IMR-90 (cell line): ENCODE measurements at regions not wholly inside any gene's neighbourhood (a gene's known extent, or its start where the extent isn't known, plus 50 kb on each side); places are given as distances from the start of the nearest gene placed in this dataset.

ENCODE experiments used
- ATAC-seq: fragments of 200-7000 bp; cut with Tn5 transposase; 2 replicates; pipeline ENCODE4 v1.9.1; 2020; ENCODE audit warnings: low read depth, mild to moderate bottlenecking, moderate library complexity
- BruUV-seq: library from RNA; stranded (reverse); fragments of 400-500 nt; replicated peaks from 2 replicates; lab custom pipeline; 2021; lab: Mats Ljungman, UMichigan
- CTCF ChIA-PET: fragments of 300-600 bp; formaldehyde crosslinking; extraction: SDS; loops from one replicate; lab custom pipeline; 2021; ENCODE audit warnings: antibody characterized with exemption; lab: Yijun Ruan, JAX
- POLR2A ChIA-PET: fragments of 300-600 bp; sonication (Branson Sonifier 250); formaldehyde crosslinking; loops from one replicate; lab custom pipeline; 2022; ENCODE audit warnings: antibody characterized with exemption; ENCODE audit not compliant: unreplicated experiment; lab: Charles Lee
- DNase-seq: peaks from one replicate; pipeline ENCODE4 v3.0.0; 2013
- H2AFZ ChIP-seq: replicated peaks from 2 replicates; pipeline ENCODE3; 2013; ENCODE audit warnings: low read length, mild to moderate bottlenecking; ENCODE audit not compliant: poor library complexity
- H2AK5ac ChIP-seq: 2 replicates; pipeline ENCODE4 v1.6.1; 2013; ENCODE audit warnings: low read depth, low read length, inconsistent platforms
- H2AK9ac ChIP-seq: replicated peaks from 2 replicates; pipeline ENCODE3; 2013; ENCODE audit warnings: mild to moderate bottlenecking, low read depth, low read length, moderate library complexity; ENCODE audit not compliant: poor library complexity
- H2BK120ac ChIP-seq: 2 replicates; pipeline ENCODE4 v1.6.1; 2013; ENCODE audit warnings: low read depth, low read length, inconsistent platforms
- H2BK15ac ChIP-seq: 3 replicates; pipeline ENCODE4 v1.6.1; 2013; ENCODE audit warnings: low read depth, low read length, inconsistent platforms
- H2BK20ac ChIP-seq: 2 replicates; pipeline ENCODE4 v1.6.1; 2013; ENCODE audit warnings: low read depth, mild to moderate bottlenecking, inconsistent platforms, low read length, moderate library complexity
- H2BK5ac ChIP-seq: 2 replicates; pipeline ENCODE4 v1.6.1; 2013; ENCODE audit warnings: mild to moderate bottlenecking, low read depth, low read length, inconsistent platforms; ENCODE audit not compliant: poor library complexity, severe bottlenecking
- H3K14ac ChIP-seq: replicated peaks from 2 replicates; pipeline ENCODE4 v1.6.1; 2013; ENCODE audit warnings: low read depth, low read length, inconsistent platforms
- H3K18ac ChIP-seq: 2 replicates; pipeline ENCODE4 v1.6.1; 2013; ENCODE audit warnings: low read depth, low read length, control low read depth
- H3K23ac ChIP-seq: 2 replicates; pipeline ENCODE4 v1.6.1; 2013; ENCODE audit warnings: low read depth, low read length, inconsistent platforms
- H3K27ac ChIP-seq: 2 replicates; pipeline ENCODE4 v1.5.1; 2013; ENCODE audit warnings: mild to moderate bottlenecking, control low read depth, low read length; ENCODE audit not compliant: insufficient read depth
- H3K27me3 ChIP-seq: 2 replicates; pipeline ENCODE4 v1.6.1; 2013; ENCODE audit warnings: low read length; ENCODE audit not compliant: control insufficient read depth, insufficient read depth
- H3K36me3 ChIP-seq: 2 replicates; pipeline ENCODE4 v1.6.1; 2013; ENCODE audit warnings: low read length, mixed read lengths; ENCODE audit not compliant: control insufficient read depth, insufficient read depth
- H3K4ac ChIP-seq: 2 replicates; pipeline ENCODE4 v1.6.1; 2013; ENCODE audit warnings: low read depth, low read length, inconsistent platforms
- H3K4me1 ChIP-seq: 2 replicates; pipeline ENCODE4 v1.6.1; 2013; ENCODE audit warnings: low read length, mixed read lengths; ENCODE audit not compliant: control insufficient read depth, insufficient read depth
- H3K4me2 ChIP-seq: 2 replicates; pipeline ENCODE4 v1.6.1; 2013; ENCODE audit warnings: low read depth, mild to moderate bottlenecking, control low read depth, low read length, moderate library complexity
- H3K4me3 ChIP-seq: 2 replicates; pipeline ENCODE4 v1.5.1; 2013; ENCODE audit warnings: low read depth, mild to moderate bottlenecking, control low read depth, low read length, moderate library complexity; ENCODE audit not compliant: insufficient read depth
- H3K56ac ChIP-seq: 2 replicates; pipeline ENCODE4 v1.6.1; 2013; ENCODE audit warnings: low read length, inconsistent platforms; ENCODE audit not compliant: insufficient read depth; ENCODE audit errors: extremely low read depth
- H3K79me1 ChIP-seq, 2 experiments: 2 replicates each; pipeline ENCODE4 v1.6.1; 2013; ENCODE audit warnings: low read length in 2 of 2, inconsistent platforms in 1 of 2, low read depth in 1 of 2
- H3K9ac ChIP-seq: 2 replicates; pipeline ENCODE4 v1.6.1; 2013; ENCODE audit warnings: low read depth, low read length, control low read depth
- H3K9me1 ChIP-seq: 2 replicates; pipeline ENCODE4 v1.6.1; 2013; ENCODE audit warnings: low read length, inconsistent platforms; ENCODE audit not compliant: insufficient read depth
- H3K9me3 ChIP-seq: 2 replicates; pipeline ENCODE4 v1.6.1; 2013; ENCODE audit warnings: low read length; ENCODE audit not compliant: control insufficient read depth, insufficient read depth
- H4K20me1 ChIP-seq: 2 replicates; pipeline ENCODE4 v1.6.1; 2013; ENCODE audit warnings: low read length, inconsistent platforms; ENCODE audit not compliant: insufficient read depth
- H4K5ac ChIP-seq: 2 replicates; pipeline ENCODE4 v1.6.1; 2013; ENCODE audit warnings: mild to moderate bottlenecking, low read depth, low read length, control low read depth
- H4K8ac ChIP-seq, 2 experiments: 2 replicates each; pipeline ENCODE4 v1.6.1; 2013; ENCODE audit warnings: low read depth in 2 of 2, low read length in 2 of 2, control low read depth in 1 of 2, inconsistent platforms in 1 of 2
- H4K91ac ChIP-seq: 2 replicates; pipeline ENCODE4 v1.6.1; 2013; ENCODE audit warnings: low read depth, low read length, inconsistent platforms; ENCODE audit not compliant: insufficient read depth
- BHLHE40 ChIP-seq: fragments of 150-350 bp; IDR thresholded peaks from 2 replicates; pipeline ENCODE4 v1.6.1; 2016; ENCODE audit warnings: mild to moderate bottlenecking, low read depth, low read length
- CEBPB ChIP-seq: IDR thresholded peaks from 2 replicates; pipeline ENCODE4 v1.6.1; 2012; ENCODE audit warnings: low read depth, low read length, improper control_type of control experiment
- CHD1 ChIP-seq: IDR thresholded peaks from 2 replicates; pipeline ENCODE4 v1.6.1; 2012; ENCODE audit warnings: low read depth, low read length, improper control_type of control experiment
- FOS ChIP-seq: fragments of 150-350 bp; IDR thresholded peaks from 2 replicates; pipeline ENCODE4 v1.6.1; 2016; ENCODE audit warnings: low read depth, low read length
- MAFK ChIP-seq: IDR thresholded peaks from 2 replicates; pipeline ENCODE4 v1.6.1; 2012; ENCODE audit warnings: low read depth, low read length, improper control_type of control experiment
- MAZ ChIP-seq: IDR thresholded peaks from 2 replicates; pipeline ENCODE4 v1.6.1; 2012; ENCODE audit warnings: low read depth, mild to moderate bottlenecking, low read length, improper control_type of control experiment, moderate library complexity, borderline replicate concordance
- MXI1 ChIP-seq: IDR thresholded peaks from 2 replicates; pipeline ENCODE4 v1.6.1; 2012; ENCODE audit warnings: low read depth, mild to moderate bottlenecking, low read length, moderate library complexity, borderline replicate concordance
- NFE2L2 ChIP-seq: fragments of 150-350 bp; IDR thresholded peaks from 2 replicates; pipeline ENCODE4 v1.6.1; 2016; ENCODE audit warnings: low read depth, mild to moderate bottlenecking, low read length
- POLR2A ChIP-seq: IDR thresholded peaks from 2 replicates; pipeline ENCODE4 v1.6.1; 2012; ENCODE audit warnings: mild to moderate bottlenecking, low read depth, low read length
- RAD21 ChIP-seq: IDR thresholded peaks from 2 replicates; pipeline ENCODE4 v1.6.1; 2012; ENCODE audit warnings: low read length, improper control_type of control experiment
- RCOR1 ChIP-seq: IDR thresholded peaks from 2 replicates; pipeline ENCODE4 v1.6.1; 2012; ENCODE audit warnings: mild to moderate bottlenecking, low read length, improper control_type of control experiment; ENCODE audit not compliant: insufficient replicate concordance
- RFX5 ChIP-seq: IDR thresholded peaks from 2 replicates; pipeline ENCODE4 v1.8.0; 2012; ENCODE audit warnings: low read depth, mild to moderate bottlenecking, low read length, moderate library complexity
- SMC3 ChIP-seq: fragments of 150-350 bp; IDR thresholded peaks from 2 replicates; pipeline ENCODE4 v1.6.1; 2016; ENCODE audit warnings: low read depth, mild to moderate bottlenecking, antibody characterized with exemption, low read length, moderate library complexity
- WGBS, 2 experiments: methylation state at CpG; one replicate each; pipeline versions ENCODE4 v1.1.5 to v1.1.7; 2013; ENCODE audit warnings: missing lambda C conversion rate in 2 of 2; ENCODE audit not compliant: insufficient read length in 1 of 2; ENCODE audit errors: extremely low coverage in 2 of 2; 5-methylcytosine and 5-hydroxymethylcytosine counted together
- dilution Hi-C: fragments of 300-500 bp; cut with HindIII; formaldehyde crosslinking; loops from one replicate; pipeline ENCODE4 v1.14.3; 2018; ENCODE audit warnings: low sequenced_read_pairs; ENCODE audit not compliant: unreplicated experiment
- in situ Hi-C: fragments of 300-500 bp; cut with MboI; formaldehyde crosslinking; loops from 3 replicates; pipeline ENCODE4 v1.14.3; 2019; ENCODE audit warnings: low sequenced_read_pairs, inconsistent platforms, mixed read lengths
- intact Hi-C: fragments of 100-400 bp; cut with micrococcal nuclease; formaldehyde crosslinking; loops from 2 replicates; pipeline ENCODE4 v1.10.0; 2022
- TF ChIP-seq, protein P1 (sequence below): fragments of 150-350 bp; IDR thresholded peaks from 2 replicates; pipeline ENCODE4 v1.6.1; 2016; ENCODE audit warnings: low read depth, mild to moderate bottlenecking, low read length, moderate library complexity, borderline replicate concordance
- TF ChIP-seq, protein P2 (sequence below): fragments of 150-350 bp; IDR thresholded peaks from 2 replicates; pipeline ENCODE4 v1.6.1; 2017; ENCODE audit warnings: mild to moderate bottlenecking, antibody characterized with exemption, low read length, low read depth
- TF ChIP-seq, protein P3 (sequence below): conservative IDR thresholded peaks from 2 replicates; pipeline ENCODE4 v1.5.1; 2012; ENCODE audit warnings: mild to moderate bottlenecking, low read depth, low read length, improper control_type of control experiment

DNA sequence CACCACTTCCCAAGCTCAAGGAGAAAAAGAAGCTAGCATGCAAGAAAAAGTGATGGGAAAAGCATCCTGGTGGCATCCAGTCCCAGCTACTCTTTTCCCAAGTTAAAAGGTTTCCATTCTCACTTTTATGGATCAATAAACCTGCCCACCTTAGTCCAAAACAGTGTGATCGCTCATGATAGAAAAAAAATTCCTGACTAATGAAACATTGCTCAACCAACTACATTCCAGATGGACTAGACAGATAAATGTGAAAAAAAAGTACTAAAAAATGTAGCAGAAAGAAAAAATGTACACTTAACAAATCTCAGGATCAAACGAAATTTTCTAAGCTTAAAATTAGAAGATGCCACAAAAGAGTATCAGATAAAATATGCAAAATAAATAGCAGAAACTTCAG, 312.2 kb downstream of the TMA16 start:
- no TSS peak for BruUV-seq
- WGBS, 2 experiments = no CpG with 5 or more reads among the region's 2 CpGs

More for the DNA sequence above, 312.2 kb downstream of the TMA16 start:
- H2BK5ac ChIP-seq = no peak overlapping the region
- no peak overlapping the region for H3K18ac ChIP-seq
- H2BK20ac ChIP-seq = no peak overlapping the region
- H3K27me3 ChIP-seq = no peaks in the 10 kb centered on the region
- DNase-seq (no peak), ATAC-seq (no peak)
- no peaks in the 10 kb centered on the region for H3K79me1 ChIP-seq
- no peak overlapping the region for H3K9ac ChIP-seq
- H3K4me1 ChIP-seq = no peaks in the 10 kb centered on the region
- H3K4me2 ChIP-seq = no peak overlapping the region
- no peak overlapping the region for H2BK15ac ChIP-seq
- POLR2A ChIA-PET = interaction anchor here (0.6 kb wide), 1 partner anchor 150 kb away, joined by 4 read pairs; no protein-coding TSS in a partner anchor
- CTCF ChIA-PET = no interaction called here
- no peak overlapping the region for H3K27ac ChIP-seq
- no peak overlapping the region for H3K56ac ChIP-seq
- in situ Hi-C loops = no loop called here
- H2AK9ac ChIP-seq = no peak overlapping the region
- no peaks in the 10 kb centered on the region for H3K9me1 ChIP-seq
- no peak overlapping the region for H3K4me3 ChIP-seq
- no peak overlapping the region for H2AK5ac ChIP-seq
- intact Hi-C loops = no loop called here
- H3K23ac ChIP-seq = no peak overlapping the region
- no peaks in the 10 kb centered on the region for H3K9me3 ChIP-seq
- no peaks in the 10 kb centered on the region for H3K36me3 ChIP-seq
- H2BK120ac ChIP-seq = no peak overlapping the region
- H4K20me1 ChIP-seq = no peaks in the 10 kb centered on the region
- H2AFZ ChIP-seq = no peak overlapping the region
- TF ChIP-seq, protein P1, sequence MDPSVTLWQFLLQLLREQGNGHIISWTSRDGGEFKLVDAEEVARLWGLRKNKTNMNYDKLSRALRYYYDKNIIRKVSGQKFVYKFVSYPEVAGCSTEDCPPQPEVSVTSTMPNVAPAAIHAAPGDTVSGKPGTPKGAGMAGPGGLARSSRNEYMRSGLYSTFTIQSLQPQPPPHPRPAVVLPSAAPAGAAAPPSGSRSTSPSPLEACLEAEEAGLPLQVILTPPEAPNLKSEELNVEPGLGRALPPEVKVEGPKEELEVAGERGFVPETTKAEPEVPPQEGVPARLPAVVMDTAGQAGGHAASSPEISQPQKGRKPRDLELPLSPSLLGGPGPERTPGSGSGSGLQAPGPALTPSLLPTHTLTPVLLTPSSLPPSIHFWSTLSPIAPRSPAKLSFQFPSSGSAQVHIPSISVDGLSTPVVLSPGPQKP = no peak
- TF ChIP-seq NFE2L2 = no peak
- TF ChIP-seq RAD21 = no peak
- no peak for TF ChIP-seq RCOR1
- TF ChIP-seq MAFK = no peak
- no peak for TF ChIP-seq CEBPB
- no peak for TF ChIP-seq MXI1
- no peak for TF ChIP-seq BHLHE40
- TF ChIP-seq RFX5 = no peak
- TF ChIP-seq MAZ = no peak
- no peak for TF ChIP-seq CHD1
- TF ChIP-seq, protein P2, sequence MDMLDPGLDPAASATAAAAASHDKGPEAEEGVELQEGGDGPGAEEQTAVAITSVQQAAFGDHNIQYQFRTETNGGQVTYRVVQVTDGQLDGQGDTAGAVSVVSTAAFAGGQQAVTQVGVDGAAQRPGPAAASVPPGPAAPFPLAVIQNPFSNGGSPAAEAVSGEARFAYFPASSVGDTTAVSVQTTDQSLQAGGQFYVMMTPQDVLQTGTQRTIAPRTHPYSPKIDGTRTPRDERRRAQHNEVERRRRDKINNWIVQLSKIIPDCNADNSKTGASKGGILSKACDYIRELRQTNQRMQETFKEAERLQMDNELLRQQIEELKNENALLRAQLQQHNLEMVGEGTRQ = no peak
- no peak for TF ChIP-seq SMC3
- TF ChIP-seq, protein P3, sequence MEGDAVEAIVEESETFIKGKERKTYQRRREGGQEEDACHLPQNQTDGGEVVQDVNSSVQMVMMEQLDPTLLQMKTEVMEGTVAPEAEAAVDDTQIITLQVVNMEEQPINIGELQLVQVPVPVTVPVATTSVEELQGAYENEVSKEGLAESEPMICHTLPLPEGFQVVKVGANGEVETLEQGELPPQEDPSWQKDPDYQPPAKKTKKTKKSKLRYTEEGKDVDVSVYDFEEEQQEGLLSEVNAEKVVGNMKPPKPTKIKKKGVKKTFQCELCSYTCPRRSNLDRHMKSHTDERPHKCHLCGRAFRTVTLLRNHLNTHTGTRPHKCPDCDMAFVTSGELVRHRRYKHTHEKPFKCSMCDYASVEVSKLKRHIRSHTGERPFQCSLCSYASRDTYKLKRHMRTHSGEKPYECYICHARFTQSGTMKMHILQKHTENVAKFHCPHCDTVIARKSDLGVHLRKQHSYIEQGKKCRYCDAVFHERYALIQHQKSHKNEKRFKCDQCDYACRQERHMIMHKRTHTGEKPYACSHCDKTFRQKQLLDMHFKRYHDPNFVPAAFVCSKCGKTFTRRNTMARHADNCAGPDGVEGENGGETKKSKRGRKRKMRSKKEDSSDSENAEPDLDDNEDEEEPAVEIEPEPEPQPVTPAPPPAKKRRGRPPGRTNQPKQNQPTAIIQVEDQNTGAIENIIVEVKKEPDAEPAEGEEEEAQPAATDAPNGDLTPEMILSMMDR = no peak
- no peak for TF ChIP-seq FOS
- no peak for TF ChIP-seq POLR2A
- H3K14ac ChIP-seq = no peak overlapping the region
- no peak overlapping the region for H4K5ac ChIP-seq
- H4K8ac ChIP-seq = no peak overlapping the region
- H3K4ac ChIP-seq = no peak overlapping the region
- dilution Hi-C loops = no loop called here
- H4K91ac ChIP-seq = no peak overlapping the region
